ENCODE measurements at regions not wholly inside any gene's neighbourhood (a gene's known extent, or its start where the extent isn't known, plus 50 kb on each side); places are given as distances from the start of the nearest gene placed in this dataset.

GRCh38 chr4:20505927-20506326, 194.3 kb upstream of the PACRGL start:
- H3K36me3 Mint-ChIP-seq = no peaks in the 10 kb centered on the region
- H3K4me3 Mint-ChIP-seq = no peak overlapping the region
- no peaks in the 10 kb centered on the region for H3K27me3 Mint-ChIP-seq
- no peak for DNase-seq
- POLR2A ChIA-PET = no interaction called here
- no peaks in the 10 kb centered on the region for H3K9me3 Mint-ChIP-seq
- no peak for ATAC-seq (ENCODE audit: low read depth)
- H3K27ac Mint-ChIP-seq = no peak overlapping the region
- H3K4me1 Mint-ChIP-seq = no peaks in the 10 kb centered on the region

GRCh38 chr4:20506827-20507226, 193.4 kb upstream of the PACRGL start:
- H3K36me3 Mint-ChIP-seq = no peaks in the 10 kb centered on the region
- POLR2A ChIA-PET = no interaction called here
- ATAC-seq (ENCODE audit: low read depth) = no peak
- no peak for DNase-seq
- no peaks in the 10 kb centered on the region for H3K9me3 Mint-ChIP-seq
- H3K27me3 Mint-ChIP-seq = no peaks in the 10 kb centered on the region
- H3K4me1 Mint-ChIP-seq = no peaks in the 10 kb centered on the region
- no peak overlapping the region for H3K27ac Mint-ChIP-seq
- H3K4me3 Mint-ChIP-seq = no peak overlapping the region

GRCh38 chr4:20509315-20509714, 190.9 kb upstream of the PACRGL start:
- Mint-ChIP-seq H3K9me3 (no peaks in the 10 kb centered on the region), H3K27ac (no peak overlapping the region), H3K36me3 (no peaks in the 10 kb centered on the region), H3K4me1 (no peaks in the 10 kb centered on the region), H3K27me3 (no peaks in the 10 kb centered on the region), H3K4me3 (no peak overlapping the region)
- ATAC-seq (ENCODE audit: low read depth) (no peak), DNase-seq (no peak)
- POLR2A ChIA-PET = no interaction called here

GRCh38 chr4:20512033-20512792, 188.0 kb upstream of the PACRGL start:
- H3K27ac Mint-ChIP-seq = no peak overlapping the region
- no peaks in the 10 kb centered on the region for H3K27me3 Mint-ChIP-seq
- POLR2A ChIA-PET = no interaction called here
- DNase-seq (no peak), ATAC-seq (ENCODE audit: low read depth) (no peak)
- H3K4me1 Mint-ChIP-seq = no peaks in the 10 kb centered on the region
- H3K4me3 Mint-ChIP-seq = no peak overlapping the region
- H3K36me3 Mint-ChIP-seq = no peaks in the 10 kb centered on the region
- H3K9me3 Mint-ChIP-seq = no peaks in the 10 kb centered on the region

GRCh38 chr4:20512985-20513384, 187.3 kb upstream of the PACRGL start:
- ATAC-seq (ENCODE audit: low read depth) = no peak
- H3K4me3 Mint-ChIP-seq = no peak overlapping the region
- H3K27ac Mint-ChIP-seq = no peak overlapping the region
- H3K4me1 Mint-ChIP-seq = no peaks in the 10 kb centered on the region
- H3K9me3 Mint-ChIP-seq = no peaks in the 10 kb centered on the region
- no peaks in the 10 kb centered on the region for H3K36me3 Mint-ChIP-seq
- POLR2A ChIA-PET = no interaction called here
- H3K27me3 Mint-ChIP-seq = no peaks in the 10 kb centered on the region
- no peak for DNase-seq

GRCh38 chr4:20520901-20521300, 179.4 kb upstream of the PACRGL start:
- POLR2A ChIA-PET = no interaction called here
- DNase-seq = no peak
- Mint-ChIP-seq H3K9me3 (no peaks in the 10 kb centered on the region), H3K27ac (no peak overlapping the region), H3K4me3 (no peak overlapping the region), H3K4me1 (no peaks in the 10 kb centered on the region), H3K36me3 (no peaks in the 10 kb centered on the region), H3K27me3 (no peaks in the 10 kb centered on the region)
- no peak for ATAC-seq (ENCODE audit: low read depth)

- H3K27ac Mint-ChIP-seq = no peak overlapping the region
- no peaks in the 10 kb centered on the region for H3K27me3 Mint-ChIP-seq
- H3K4me3 Mint-ChIP-seq = no peak overlapping the region
- no peaks in the 10 kb centered on the region for H3K36me3 Mint-ChIP-seq
- POLR2A ChIA-PET = no interaction called here
- H3K4me1 Mint-ChIP-seq = no peaks in the 10 kb centered on the region
- ATAC-seq (ENCODE audit: low read depth) = no peak
- no peaks in the 10 kb centered on the region for H3K9me3 Mint-ChIP-seq
- no peak for DNase-seq
Measured at GRCh38 chr4:20528508-20528907, 171.8 kb upstream of the PACRGL start.

- DNase-seq (no peak), ATAC-seq (ENCODE audit: low read depth) (no peak)
- H3K4me3 Mint-ChIP-seq = no peak overlapping the region
- no peaks in the 10 kb centered on the region for H3K27me3 Mint-ChIP-seq
- POLR2A ChIA-PET = no interaction called here
- H3K9me3 Mint-ChIP-seq = no peaks in the 10 kb centered on the region
- no peaks in the 10 kb centered on the region for H3K4me1 Mint-ChIP-seq
- H3K27ac Mint-ChIP-seq = no peak overlapping the region
- no peaks in the 10 kb centered on the region for H3K36me3 Mint-ChIP-seq
Measured at GRCh38 chr4:20529691-20530090, 170.6 kb upstream of the PACRGL start.

- Mint-ChIP-seq H3K27me3 (no peaks in the 10 kb centered on the region), H3K27ac (no peak overlapping the region), H3K4me1 (no peaks in the 10 kb centered on the region), H3K36me3 (no peaks in the 10 kb centered on the region), H3K9me3 (no peaks in the 10 kb centered on the region), H3K4me3 (no peak overlapping the region)
- no peak for DNase-seq
- ATAC-seq (ENCODE audit: low read depth) = no peak
- POLR2A ChIA-PET = no interaction called here
Measured at GRCh38 chr4:20532116-20532790, 168.0 kb upstream of the PACRGL start.

GRCh38 chr4:20532871-20533870, 167.1 kb upstream of the PACRGL start:
- H3K9me3 Mint-ChIP-seq = no peaks in the 10 kb centered on the region

GRCh38 chr4:20538905-20539304, 161.4 kb upstream of the PACRGL start:
- Mint-ChIP-seq H3K4me3 (no peak overlapping the region), H3K9me3 (no peaks in the 10 kb centered on the region), H3K4me1 (no peaks in the 10 kb centered on the region), H3K27ac (no peak overlapping the region), H3K27me3 (no peaks in the 10 kb centered on the region), H3K36me3 (no peaks in the 10 kb centered on the region)
- ATAC-seq (ENCODE audit: low read depth) (no peak), DNase-seq (no peak)
- POLR2A ChIA-PET = no interaction called here

More at GRCh38 chr4:20532871-20533870, 167.1 kb upstream of the PACRGL start:
- ATAC-seq (ENCODE audit: low read depth) = no peak
- no peaks in the 10 kb centered on the region for H3K27me3 Mint-ChIP-seq
- H3K27ac Mint-ChIP-seq = no peak overlapping the region
- POLR2A ChIA-PET = no interaction called here
- DNase-seq = no peak
- H3K4me1 Mint-ChIP-seq = no peaks in the 10 kb centered on the region
- H3K36me3 Mint-ChIP-seq = no peaks in the 10 kb centered on the region
- no peak overlapping the region for H3K4me3 Mint-ChIP-seq

- ATAC-seq (ENCODE audit: low read depth) (no peak), DNase-seq (no peak)
- Mint-ChIP-seq H3K9me3 (no peaks in the 10 kb centered on the region), H3K4me3 (no peak overlapping the region), H3K27ac (no peak overlapping the region), H3K4me1 (no peaks in the 10 kb centered on the region), H3K27me3 (no peaks in the 10 kb centered on the region), H3K36me3 (no peaks in the 10 kb centered on the region)
- POLR2A ChIA-PET = no interaction called here
Measured at GRCh38 chr4:20543131-20543530, 157.1 kb upstream of the PACRGL start.

- no peaks in the 10 kb centered on the region for H3K4me1 Mint-ChIP-seq
- no peaks in the 10 kb centered on the region for H3K36me3 Mint-ChIP-seq
- no peaks in the 10 kb centered on the region for H3K27me3 Mint-ChIP-seq
- no peak overlapping the region for H3K4me3 Mint-ChIP-seq
- no peaks in the 10 kb centered on the region for H3K9me3 Mint-ChIP-seq
- no peak overlapping the region for H3K27ac Mint-ChIP-seq
- POLR2A ChIA-PET = no interaction called here
- ATAC-seq (ENCODE audit: low read depth) (no peak), DNase-seq (no peak)
Measured at GRCh38 chr4:20544645-20545044, 155.6 kb upstream of the PACRGL start.
